HG03571 (cell line): ENCODE measurements at regions not wholly inside any gene's neighbourhood (a gene's known extent, or its start where the extent isn't known, plus 50 kb on each side); places are given as distances from the start of the nearest gene placed in this dataset.

Experiments used
- ATAC-seq: cut with Tn5 transposase; IDR thresholded peaks from one replicate; pipeline ENCODE4 v1.9.1; 2021; ENCODE audit not compliant: unreplicated experiment

DNA sequence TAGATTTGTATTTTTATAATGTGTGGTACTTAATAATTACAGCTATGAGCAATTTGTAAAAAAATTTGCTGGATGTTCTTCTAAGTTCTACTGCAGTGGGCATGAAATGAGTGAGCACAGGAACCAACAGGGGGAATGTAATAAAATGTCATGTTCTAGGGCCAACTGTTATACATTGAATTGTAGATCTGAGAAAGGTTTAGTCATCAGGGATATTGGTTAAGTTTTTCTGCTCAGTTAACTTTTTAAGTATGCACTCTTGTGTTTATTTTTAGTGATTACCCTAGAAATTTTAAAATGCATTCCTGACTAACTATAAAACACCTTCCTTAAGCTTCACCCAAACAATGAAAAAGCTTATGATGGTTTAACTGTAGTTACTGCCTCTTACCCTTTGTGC lies 101.8 kb downstream of the CAND1 start:
- no peak for ATAC-seq

GRCh38 chr12:67377021-67377420 lies 107.9 kb downstream of the CAND1 start:
- no peak for ATAC-seq

GRCh38 chr12:67377541-67377940 lies 108.4 kb downstream of the CAND1 start:
- ATAC-seq = no peak

- no peak for ATAC-seq
These were observed 113.2 kb downstream of the CAND1 start for GRCh38 chr12:67382241-67382871.

DNA sequence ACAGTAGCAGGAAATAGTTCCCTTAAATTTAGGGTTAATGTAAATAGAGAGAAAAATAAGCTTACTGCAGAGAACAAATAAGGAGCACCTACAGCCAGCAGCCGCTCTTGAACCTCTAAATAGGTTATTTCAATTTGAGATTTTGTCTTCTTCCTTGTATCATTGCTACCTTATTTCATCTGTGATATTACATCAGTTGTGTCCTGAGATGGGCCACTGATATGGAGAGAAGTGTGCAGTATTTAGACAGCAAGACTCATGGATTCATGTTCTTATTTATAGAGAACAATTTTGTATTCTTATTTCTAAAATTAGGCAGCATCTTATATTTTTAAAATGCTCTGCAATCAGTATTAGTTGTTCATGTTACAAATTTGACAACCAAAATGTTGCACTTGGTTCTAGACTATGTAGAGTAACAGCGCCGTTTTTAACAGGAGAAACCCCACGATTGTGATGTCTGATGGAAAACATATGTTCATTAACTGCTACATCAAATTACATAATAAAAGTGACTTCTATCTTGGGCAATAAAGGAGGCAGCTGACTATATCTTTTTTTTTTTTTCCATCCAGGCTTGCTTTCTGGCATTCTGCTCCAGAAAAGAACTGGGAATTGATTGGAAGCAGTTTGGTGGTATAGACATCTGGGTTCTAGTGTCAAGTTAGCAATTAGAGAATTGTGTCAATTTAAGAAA lies 117.9 kb downstream of the CAND1 start:
- no peak for ATAC-seq

- no peak for ATAC-seq
These were observed 119.4 kb downstream of the CAND1 start for GRCh38 chr12:67388331-67389138.

GRCh38 chr12:67390273-67390672 lies 121.1 kb downstream of the CAND1 start:
- ATAC-seq = no peak

DNA sequence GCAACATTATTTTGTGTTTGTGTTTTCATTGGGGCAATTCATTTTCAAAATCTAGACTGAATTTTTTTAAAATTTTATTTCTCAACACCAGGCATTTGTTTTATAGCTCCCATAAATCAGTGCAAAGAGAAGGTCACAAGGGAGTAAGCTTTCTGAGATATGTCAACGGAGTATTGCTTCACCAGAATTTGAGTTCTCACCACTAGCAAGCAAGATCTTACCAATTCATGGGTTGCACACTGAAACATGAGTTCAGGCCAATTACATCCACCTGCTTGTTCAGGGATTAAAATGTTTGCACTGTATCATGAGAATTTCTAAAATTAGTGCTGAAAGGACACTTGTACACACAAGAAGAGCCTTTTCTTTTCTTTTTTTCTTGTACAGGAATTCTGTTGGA lies 121.9 kb downstream of the CAND1 start:
- ATAC-seq = no peak

- ATAC-seq = no peak
These were observed 122.5 kb downstream of the CAND1 start for GRCh38 chr12:67391656-67392055.

DNA sequence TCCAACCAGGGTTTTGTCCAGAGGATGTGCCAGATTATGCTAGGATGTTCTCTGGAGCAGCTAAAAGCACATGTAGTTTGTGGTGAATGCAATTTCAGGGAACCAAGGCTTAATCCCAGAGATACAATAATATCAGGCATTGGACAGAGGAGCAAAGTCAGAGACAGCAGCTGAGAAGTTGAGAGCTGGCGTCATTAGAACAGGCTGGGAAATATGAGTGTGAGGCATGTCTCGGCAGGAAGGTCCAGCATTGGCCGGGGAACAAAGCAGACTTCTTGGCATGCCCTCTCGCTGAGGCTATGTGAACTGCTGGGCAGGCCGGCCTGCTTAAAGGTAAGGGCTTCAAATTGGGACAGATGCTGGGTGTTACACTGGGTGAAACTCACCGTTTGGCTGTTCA lies 125.4 kb downstream of the CAND1 start:
- no peak for ATAC-seq

DNA sequence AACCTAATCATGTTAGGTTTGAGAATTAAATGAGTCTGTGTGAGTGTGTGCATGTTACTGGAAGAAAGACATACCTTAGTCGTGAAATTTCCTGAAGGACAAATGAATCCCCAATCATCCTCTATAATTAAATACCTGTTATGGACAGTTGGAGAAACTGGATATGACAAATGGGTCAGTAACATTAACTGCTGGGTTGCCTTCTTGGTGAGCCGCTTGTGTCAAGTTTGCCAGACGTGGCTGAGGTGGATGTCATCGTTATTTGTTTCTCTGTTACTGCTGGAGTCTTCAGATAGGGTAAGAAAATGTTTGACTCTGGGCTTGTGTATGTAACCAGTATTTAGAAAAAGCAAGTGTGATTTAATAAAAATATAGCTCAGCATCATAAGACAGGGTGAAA lies 131.6 kb downstream of the CAND1 start:
- no peak for ATAC-seq

GRCh38 chr12:67410246-67410645 lies 141.1 kb downstream of the CAND1 start:
- ATAC-seq = no peak

- no peak for ATAC-seq
These were observed 141.5 kb downstream of the CAND1 start for GRCh38 chr12:67410667-67411067.

- no peak for ATAC-seq
These were observed 142.4 kb downstream of the CAND1 start for GRCh38 chr12:67411562-67411961.

- ATAC-seq = no peak
These were observed 144.4 kb downstream of the CAND1 start for GRCh38 chr12:67413577-67413976.

DNA sequence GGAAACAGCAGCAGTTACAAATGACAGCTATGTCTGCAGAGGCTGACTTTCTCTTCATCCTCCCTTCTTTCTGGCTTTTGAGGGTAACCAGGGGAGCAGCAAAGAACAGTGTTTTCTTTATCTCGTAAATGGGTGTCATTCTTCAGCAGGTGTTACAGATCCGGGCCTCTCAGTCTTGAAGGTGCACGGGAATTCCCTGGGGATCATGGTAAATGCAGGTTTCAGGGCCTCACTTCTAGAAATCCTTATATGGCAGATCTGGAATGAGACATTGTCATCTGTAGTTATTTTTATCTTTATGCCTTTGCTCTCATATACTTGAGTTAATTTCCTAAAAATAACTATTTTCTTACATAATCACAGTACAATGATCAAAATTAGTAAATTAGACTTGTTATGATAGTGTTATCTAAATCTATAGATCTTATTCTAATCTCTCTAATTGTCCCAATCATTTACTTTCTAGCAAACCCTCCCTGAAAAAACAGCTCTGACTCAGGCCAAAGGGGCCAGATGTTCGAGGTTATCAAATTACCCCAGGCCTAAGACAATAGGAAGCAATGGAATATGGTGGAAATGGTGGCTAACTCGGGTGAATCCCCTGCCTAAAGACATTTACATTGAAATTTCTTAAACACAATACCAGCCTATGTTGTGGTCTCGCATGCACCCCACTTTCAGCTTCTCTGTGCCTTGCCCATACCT lies 145.0 kb downstream of the CAND1 start:
- no peak for ATAC-seq

- no peak for ATAC-seq
These were observed 146.3 kb downstream of the CAND1 start for GRCh38 chr12:67415473-67415872.

GRCh38 chr12:67419810-67420209 lies 150.7 kb downstream of the CAND1 start:
- no peak for ATAC-seq

DNA sequence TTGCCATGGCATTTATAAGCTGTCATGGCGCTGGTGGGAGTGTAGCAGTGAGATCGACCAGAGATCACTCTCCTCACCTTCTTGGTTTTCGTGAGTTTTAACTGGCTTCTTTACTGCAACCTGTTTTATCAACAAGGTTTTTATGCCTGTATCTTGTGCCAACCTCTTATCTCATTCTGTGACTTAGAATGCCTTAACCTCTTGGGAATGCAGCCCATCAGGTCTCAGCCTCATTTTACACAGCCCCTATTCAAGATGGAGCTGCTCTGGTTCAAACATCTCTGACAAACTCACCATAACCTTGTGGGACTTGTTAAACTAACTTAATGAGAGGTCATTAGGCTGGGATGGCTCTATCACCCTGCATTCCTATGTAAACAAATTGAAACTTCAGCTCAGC lies 151.3 kb downstream of the CAND1 start:
- no peak for ATAC-seq

- ATAC-seq = no peak
These were observed 152.9 kb downstream of the CAND1 start for GRCh38 chr12:67422081-67422480.

- no peak for ATAC-seq
These were observed 155.6 kb downstream of the CAND1 start for GRCh38 chr12:67424784-67425183.
